GM21723 (cell line): ENCODE measurements at regions not wholly inside any gene's neighbourhood (a gene's known extent, or its start where the extent isn't known, plus 50 kb on each side); places are given as distances from the start of the nearest gene placed in this dataset.

Source experiments
- ATAC-seq: cut with Tn5 transposase; IDR thresholded peaks from one replicate; pipeline ENCODE4 v1.9.1; 2021; ENCODE audit warnings: mild to moderate bottlenecking, moderate library complexity; ENCODE audit not compliant: unreplicated experiment

DNA sequence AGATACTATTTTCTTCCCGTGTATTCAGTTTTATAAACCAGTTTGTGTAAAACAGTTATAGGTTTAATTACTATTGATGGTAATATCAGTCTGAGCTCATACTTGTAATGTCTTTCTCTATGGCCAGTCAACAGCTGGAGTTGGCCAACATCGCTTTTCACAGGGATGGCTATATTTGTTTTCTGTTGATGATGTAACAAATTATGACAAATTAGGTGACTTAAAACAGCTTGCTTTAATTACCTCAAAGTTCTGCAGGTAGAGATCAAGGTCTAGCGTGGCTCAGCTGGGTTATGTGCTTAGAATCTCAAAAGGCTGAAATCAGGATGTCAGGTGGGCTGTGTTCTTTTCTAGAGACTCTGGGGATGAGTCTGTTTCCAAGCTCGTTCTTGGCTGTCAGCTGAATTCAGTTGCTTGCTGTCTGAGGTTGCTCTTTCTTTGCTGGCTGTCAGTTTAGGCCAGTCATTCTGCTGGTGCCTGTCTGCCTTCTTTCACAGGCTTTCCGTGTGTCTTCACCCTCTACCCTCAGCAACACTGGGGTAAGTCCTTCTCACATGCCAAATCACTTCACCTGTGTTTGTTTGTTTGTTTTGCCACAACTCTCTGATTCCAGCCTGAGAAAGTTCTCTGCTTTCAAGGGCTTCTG, 370.2 kb upstream of the E2F7 start:
- ATAC-seq = no peak

DNA sequence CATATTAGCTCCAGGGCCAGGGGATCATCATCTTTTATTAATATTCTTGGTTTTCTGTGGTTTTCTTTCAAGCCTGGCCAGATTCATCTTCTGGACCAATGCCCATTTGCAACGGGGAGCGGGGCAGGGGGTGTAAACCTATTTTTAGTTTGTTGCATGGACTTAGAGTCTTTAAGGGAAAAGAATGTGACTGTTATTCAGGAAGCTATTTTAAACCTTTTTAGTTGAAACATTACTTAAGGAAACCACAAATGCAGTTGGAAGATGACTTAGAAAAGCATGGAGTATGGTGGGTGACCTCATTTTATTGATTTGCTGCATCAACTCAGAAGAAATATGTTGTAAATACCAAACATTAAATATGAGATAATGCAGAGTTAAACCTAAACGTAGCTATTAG, 368.4 kb upstream of the E2F7 start:
- ATAC-seq = no peak

DNA sequence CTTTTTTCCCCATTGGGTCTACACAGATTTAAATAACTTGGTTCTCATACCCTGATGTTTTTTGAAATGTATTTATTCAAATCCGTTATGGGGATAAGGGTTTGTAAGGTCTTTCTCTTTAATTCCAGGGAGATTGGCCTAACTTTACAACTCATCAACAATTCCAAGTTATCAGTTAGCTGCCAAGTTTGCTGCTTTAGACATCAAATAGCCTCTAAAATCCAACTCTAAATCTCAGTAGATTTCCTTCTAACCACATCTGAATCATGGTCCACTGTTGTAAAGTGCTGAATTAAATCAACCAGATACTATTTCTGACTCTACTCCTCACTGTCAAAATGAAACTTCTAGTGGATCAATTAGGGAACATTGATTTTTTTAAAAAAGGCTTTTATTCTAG, 364.1 kb upstream of the E2F7 start:
- ATAC-seq = no peak

DNA sequence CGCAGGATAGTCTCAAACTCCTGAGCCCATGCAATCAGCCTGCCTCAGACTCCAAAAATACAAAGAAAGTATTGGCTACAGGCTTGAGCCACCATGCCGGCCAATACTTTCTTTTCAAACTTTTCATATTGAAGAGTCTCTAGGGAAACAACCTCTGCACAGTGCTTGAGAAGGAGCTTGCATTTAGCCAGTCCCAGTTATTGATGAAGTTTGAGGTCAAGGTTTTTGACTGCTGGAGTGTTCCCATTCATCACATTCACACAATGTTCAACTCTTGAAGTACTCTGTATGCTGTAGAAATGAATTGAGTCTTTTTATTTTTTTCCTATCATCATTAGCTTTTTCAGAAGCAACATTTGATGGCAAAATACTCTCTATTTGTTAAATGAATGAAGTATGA, 355.8 kb upstream of the E2F7 start:
- no peak for ATAC-seq

DNA sequence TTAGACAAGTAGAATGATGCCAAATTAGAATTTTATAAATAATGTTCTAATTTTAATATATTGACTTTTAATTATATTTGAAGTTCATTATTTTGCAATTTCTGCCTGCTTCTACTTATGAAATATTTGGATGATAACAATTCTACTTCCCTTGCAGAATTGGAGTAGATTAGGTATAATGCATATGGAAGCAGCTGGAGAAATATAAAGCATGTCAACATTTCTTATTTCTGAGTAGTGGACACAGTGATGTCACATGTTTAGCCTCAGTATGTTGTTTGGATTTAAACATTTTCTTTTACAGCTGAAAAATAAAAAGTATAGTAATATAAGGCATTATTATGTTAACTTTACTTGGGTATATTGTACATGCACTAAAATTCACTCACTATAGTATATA, 344.2 kb upstream of the E2F7 start:
- ATAC-seq = no peak

DNA sequence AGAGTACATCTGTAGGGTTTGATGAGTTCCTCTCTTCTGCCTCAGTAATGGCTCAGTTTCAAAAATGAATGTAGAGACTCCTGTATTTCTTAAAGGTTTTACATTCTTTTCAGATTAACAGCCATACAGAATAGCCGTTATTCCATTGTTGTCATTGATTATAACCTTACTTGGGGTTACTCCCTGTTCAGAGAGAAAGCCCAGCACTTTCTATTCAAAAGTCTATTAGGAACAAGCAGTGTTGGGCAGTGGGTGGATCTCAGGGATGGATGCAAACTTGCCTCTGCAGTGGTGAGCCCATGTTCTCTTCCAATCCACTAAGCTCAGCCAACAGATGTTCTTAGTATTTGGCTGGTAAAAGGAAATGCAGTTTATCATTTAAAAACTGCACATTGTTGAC, 342.6 kb upstream of the E2F7 start:
- ATAC-seq = no peak

- ATAC-seq = no peak
These were observed 341.0 kb upstream of the E2F7 start for GRCh38 chr12:77406219-77406905.

DNA sequence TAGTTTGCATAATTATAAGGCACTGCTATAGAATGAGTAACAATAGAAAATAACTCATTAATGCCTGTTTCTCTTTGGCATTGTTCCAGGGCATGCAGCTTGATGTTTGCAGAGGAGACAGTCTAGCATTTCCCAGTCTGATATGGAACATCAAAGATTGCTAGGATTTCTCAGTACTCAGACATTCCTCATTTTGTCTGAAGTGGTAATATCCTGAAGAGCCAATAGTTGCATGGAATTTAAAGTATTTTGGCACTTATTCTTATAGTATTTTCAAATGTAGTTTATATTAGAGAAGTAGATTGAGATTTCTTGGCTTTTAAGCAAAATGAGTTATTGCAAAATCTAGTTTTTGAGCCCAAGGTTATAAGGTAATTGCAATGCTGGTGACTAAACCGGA, 337.3 kb upstream of the E2F7 start:
- no peak for ATAC-seq

DNA sequence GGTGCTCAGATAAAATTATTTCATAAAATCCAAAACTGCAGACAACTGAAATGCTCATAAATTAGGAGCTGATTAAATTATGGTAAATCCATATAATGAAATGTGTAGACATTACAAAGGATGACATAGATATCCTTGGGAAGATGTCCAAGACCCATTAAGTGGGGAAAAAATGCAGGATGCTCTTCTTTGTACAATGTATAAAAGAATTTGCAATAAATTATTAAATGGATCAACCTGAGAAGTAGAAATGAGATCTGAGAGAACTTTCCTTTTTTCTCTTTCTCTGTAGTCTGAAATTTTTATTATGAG, 336.4 kb upstream of the E2F7 start:
- ATAC-seq = no peak

DNA sequence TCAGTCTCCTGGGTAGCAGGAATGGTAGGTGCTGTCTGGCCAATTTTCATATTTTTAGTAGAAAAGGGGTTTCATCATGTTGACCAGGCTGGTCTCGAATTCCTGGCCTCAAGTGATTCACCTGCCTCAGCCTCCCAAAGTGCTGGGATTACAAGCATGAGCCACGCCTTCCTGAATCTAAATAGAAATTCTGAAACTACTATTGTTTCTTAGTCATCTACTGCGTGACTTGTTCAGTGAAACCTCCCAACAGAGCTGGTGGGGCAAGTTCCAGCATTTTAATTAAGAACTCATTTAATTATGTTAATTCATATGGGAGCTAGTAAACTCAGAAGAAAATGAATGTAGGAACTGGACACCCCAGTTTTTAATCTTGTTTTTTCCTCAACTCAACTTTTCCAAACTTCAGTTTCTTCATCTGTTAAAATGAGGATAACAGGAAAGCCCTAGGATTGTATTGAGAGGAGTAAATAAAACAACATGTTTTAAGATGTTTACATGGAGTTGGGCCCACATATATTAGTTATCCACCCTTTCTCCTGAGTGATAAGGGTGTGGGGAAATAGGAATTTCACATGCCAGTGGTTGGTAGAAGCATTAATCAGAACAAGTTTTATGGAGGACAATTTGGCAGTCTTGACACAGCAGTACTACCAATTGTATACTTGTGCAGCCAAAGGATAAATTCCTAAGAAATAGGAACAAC, 335.8 kb upstream of the E2F7 start:
- no peak for ATAC-seq

DNA sequence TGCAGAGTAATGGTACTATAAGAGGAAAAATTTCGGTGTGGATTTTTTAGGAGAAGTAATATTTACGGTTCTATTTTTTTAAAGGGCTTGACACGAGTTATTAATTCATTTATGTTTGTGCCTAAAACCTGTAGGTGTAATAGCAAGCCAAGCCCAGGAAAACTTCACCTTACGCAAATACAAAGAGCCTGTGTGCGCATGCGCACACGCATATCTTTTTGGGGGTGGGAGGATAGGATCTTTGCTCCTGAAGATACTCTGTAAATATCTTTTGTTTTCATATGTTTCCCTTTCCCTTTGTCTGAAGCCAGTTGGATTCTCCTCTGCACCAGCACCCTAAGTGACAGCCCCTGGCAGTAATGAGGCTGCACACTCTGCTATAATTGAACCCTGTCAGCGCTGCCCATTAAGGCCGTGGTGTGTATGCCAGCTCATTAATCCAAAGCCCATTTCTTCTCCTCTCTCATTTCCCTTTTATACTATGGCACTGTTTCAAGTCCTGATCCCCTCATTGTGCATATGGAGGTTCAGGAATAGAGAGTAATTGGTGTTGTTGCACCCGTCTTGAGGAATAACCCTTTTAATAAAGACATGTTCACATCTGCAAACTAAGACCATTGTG, 327.2 kb upstream of the E2F7 start:
- no peak for ATAC-seq

DNA sequence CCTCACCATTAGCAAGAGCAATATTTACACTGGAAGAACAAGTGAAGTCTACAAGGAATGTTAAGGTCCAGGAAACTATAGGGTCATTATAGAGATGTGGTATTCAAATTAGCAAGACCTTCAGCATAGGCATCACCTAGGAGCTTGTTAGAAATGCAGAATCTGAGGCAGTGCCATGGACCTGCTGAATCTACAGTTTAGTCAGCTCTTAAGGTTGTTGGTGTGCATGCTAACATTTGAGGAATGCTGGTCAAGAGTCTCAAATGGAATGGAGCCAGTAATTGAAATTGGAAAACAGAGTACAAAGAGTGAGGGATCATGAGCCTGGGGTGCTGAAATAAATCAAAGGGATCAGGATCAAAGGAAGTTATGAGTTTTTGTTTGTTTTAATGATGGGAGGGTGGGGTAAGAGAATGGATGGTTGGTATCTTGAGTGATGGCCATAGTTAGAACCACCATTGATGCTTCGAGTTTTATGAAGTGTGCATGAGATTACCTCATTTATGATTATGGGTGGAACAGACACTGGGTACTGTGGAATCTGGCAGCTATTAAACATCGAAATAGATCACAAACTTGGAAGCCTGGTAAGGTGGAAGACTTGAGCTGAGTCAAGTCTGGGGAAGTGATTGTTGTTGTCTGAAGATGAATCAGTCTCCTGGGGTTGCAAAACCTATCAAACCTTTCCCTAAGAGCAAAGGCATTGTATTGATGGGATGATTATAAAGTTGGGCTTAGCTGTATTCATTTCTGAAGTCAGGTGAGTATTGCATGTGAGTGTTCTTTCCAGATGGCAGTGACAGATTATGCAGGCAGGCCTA, 323.3 kb upstream of the E2F7 start:
- no peak for ATAC-seq

DNA sequence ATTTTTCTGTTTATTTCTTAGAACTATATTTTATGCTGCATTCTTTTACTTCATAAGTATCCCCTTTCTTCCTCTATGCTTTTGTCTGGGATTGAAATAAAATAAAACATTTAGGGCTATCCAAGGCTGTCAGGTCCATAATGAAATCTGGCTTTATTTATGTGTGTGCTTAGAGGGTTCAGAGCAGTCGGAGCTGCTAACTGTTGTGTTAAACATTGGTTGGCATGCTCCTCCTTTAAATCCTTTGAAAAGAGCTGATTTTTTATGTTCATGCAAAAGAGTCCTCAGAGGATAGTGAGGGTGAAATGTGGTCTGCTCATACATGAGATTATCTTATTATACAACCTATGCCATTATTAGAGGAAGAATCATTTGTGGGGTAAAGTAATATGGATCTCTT, 322.3 kb upstream of the E2F7 start:
- ATAC-seq = no peak

GRCh38 chr12:77387214-77387613, 321.8 kb upstream of the E2F7 start:
- ATAC-seq = no peak

- no peak for ATAC-seq
These were observed 319.6 kb upstream of the E2F7 start for GRCh38 chr12:77384941-77385340.

GRCh38 chr12:77382096-77382742, 316.9 kb upstream of the E2F7 start:
- no peak for ATAC-seq

DNA sequence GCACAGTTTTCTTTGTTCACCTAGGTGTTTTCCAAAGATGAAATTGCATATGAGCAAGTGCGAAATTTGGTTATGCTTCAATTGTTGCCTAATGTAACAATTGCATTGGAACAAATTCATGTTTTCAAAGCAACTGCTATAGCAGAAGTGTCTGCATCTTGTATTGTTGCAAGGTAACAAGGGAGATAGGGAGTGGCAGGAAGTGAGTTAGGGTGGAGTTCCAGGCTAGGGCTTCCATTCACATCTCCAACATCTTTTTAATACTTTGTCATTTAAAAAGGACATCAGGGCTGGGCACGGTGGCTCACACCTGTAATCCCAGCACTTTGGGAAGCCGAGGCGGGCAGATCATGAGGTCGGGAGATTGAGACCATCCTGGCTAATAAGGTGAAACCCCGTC, 312.3 kb upstream of the E2F7 start:
- no peak for ATAC-seq

GRCh38 chr12:77377116-77377515, 311.7 kb upstream of the E2F7 start:
- ATAC-seq = no peak

DNA sequence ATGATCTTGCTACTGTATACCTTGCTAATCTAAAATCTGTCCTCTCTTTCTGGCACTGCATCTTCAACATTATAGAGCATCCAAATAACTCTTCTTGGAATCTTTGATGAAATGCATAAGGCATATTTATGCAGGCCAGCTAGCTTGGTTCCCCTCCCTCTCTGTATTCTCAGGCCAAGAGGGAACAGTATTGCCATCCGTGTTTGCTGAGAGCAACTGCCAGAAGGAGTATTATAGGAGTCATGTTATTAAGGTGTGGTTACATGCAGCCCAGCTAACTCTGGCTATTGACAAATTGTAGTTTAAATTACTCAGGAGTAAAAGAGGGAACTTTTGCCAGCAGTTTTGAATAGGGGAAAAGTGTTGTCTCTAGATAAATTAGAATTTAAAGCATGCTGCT, 309.3 kb upstream of the E2F7 start:
- no peak for ATAC-seq

DNA sequence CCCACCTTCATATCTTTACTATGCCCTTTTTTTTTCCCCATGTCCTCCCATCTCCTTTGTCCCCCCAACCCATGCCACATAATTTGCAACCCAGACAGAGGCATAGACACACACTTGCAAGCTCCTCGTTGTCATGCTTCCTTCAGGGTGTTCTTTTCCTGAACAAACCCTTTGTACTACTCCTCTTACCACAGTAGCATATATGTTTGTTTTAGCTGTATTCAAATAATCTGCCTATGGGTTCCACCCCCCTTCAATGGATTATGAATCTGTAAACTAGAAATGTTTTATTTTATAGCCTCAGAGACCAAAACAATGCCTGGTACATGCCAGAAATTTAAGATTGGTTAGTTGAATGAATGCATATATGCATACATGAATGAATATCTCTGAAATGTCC, 307.1 kb upstream of the E2F7 start:
- no peak for ATAC-seq

GRCh38 chr12:77372026-77372425, 306.7 kb upstream of the E2F7 start:
- ATAC-seq = no peak
